ENCODE measurements at regions not wholly inside any gene's neighbourhood (a gene's known extent, or its start where the extent isn't known, plus 50 kb on each side); places are given as distances from the start of the nearest gene placed in this dataset.
A peak's percentile ranks its signal among the peaks of the same experiment; 100 is the strongest.
"Not testable (repeated sequence)": the region's sequence is repeated elsewhere in the genome, so short reads cannot be mapped to it uniquely, and the experiment has no call there.

DNA sequence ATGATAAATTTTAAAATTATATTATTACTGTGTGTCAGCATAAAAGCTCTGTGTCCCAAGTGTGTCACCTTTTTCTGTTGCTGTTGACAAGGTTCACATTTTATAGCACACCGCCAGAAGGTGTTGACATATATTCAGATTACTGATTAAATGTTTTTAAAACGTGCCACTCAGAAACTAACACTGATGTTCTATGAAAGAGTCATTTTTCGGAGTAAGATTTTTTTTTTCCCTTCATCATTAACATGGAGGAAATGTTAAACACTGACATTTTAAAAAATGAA is 197.5 kb downstream of the TM9SF2 start:
- no peak for DNase-seq (ENCODE audit: low spot score)

DNA sequence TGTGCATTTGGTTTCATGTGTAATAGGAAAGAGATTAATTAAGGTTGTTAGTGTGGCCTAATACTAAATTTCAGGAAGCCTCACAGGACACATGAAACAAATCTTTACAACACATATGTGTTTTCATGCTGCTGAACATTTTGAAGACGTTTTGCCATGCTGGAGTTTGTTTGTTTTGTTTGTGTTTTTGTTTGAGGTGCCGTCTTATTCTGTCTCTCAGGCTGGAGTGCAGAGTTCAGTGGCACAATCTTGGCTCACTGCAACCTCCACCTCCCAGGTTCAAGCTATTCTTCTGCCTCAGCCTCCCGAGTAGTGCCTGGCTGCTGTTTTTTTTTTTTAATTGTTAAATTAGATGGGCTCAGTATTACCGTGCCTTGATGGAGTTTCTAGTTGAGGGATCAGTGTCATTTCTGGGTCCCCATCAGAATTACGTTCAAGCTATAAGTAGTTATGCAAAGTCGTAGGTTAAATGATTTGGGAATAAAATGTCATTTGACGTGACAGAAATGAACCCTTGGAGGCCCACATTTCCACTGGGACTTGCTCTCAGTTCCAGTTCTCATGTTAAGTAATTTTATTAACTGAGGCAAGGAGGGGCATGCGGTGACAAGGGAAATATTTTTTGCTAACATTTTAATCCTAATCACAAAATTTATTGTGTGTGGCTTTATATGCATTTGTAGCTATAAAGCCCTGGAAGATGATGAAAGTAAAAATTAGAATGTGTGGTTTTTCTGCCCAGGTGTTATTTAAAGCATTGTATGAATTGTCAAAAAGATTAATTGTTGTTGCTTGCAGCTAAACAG is 196.9 kb downstream of the TM9SF2 start:
- no peak for DNase-seq (ENCODE audit: low spot score)

DNA sequence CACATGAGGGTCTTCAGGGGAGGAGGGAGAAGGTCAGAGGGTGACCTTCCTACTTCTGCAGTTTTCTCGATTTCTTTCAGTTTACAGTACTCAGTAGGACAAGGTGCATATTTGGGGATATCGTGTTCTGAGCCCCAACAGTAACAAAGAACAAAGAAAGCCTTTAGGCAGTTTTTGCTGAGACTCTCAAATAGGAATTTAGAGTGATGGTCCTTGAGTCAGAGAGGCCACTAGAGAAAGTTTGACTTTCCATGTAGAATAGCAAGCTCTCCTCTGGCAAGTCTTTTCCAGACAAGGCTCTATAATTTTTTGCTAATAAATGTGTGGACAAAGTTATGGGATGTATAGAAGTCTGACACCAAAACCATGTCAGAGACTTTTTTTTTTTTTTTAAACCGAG is 194.6 kb downstream of the TM9SF2 start:
- no peak for DNase-seq (ENCODE audit: low spot score)

DNA sequence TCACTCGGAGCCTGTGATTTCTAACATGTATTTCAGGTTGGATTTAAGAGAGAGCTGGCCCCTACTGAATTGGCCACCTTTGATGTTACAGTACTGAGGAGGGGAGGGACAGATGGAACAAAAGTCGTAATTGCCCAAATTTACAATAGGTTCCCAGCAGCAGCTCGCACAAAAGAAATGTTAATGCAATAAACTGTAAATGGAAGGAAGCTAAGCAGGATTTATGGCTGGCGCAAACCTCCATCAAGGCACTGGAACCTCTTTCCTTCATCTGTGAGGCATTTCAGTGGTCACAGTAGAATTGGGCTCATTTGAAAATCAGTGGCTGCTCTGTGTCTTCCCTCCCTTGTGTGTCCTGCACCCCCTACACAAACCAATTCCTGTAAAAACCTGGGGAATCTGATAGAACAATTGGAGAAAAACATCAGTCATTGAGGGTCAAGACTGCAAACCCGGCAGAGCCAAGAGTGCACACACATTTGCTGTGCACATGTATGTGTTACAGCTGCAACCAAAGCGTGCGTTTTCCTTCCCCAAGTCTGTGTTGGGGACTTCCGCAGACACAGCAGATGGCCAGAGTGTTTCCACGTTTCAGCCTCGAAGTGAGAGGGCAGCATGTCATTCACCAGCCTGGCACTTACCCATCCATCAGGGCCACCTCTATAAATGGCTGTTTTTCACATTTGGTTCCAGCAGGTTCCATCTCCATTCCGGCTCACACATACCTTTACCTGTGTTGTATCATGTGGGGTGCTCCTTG is 192.8 kb downstream of the TM9SF2 start:
- no peak for DNase-seq (ENCODE audit: low spot score)

DNA sequence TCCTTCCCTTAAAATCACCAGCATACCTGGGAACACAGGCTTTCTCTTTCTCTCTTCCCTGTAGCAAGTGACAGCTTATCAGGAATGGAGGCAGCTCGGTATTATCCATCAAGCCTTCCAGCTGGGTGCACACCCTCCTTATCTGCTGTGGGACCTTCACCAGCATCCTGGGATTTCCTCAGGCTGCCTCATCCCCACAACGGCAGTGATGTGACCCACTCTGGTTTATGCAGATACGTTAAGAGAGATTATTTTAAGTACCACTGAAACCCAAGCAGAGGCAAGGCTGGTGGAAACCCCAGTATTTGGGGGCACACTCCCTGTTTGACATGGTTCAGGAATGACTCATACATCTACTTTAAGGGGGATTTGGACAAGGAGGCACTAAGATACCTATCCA is 192.1 kb downstream of the TM9SF2 start:
- DNase-seq (ENCODE audit: low spot score) = no peak

DNA sequence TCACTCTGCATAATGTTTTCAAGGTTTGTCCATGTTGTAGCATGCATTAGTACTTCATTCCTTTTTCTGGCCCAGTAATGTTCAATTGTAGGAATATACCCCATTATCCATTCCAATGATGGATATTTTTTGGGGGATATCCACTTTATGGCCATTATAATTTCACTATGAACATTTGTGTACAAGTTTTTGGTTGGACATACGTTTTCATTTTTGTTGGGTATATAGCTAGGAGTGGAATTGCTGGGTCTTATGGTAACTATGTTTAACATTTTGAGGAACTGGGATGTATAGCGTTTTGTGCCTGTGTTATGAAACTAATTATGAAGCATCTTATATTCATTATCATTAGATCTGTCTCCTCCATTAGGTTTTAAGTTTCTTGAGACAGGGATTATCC is 191.6 kb downstream of the TM9SF2 start:
- DNase-seq (ENCODE audit: low spot score) = no peak

DNA sequence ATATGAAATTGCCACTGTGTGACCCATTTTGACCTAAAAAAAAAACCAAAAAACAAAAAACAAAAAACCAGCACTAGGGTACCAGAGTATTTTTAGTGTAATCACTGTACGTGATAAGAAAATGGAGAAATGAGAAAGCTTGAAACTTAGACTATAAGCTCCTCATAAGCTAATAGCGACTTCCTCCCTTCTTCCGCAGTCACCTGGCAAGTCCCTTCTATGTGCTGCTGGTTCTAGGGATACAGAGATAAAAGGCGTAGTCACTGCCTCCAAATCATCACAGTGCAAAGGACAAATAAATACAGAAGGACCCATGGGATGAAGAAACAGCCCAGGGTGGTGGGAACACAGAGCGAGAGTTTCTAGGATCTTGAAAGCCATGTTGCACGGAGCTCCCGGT is 190.3 kb downstream of the TM9SF2 start:
- DNase-seq (ENCODE audit: low spot score) = no peak

DNA sequence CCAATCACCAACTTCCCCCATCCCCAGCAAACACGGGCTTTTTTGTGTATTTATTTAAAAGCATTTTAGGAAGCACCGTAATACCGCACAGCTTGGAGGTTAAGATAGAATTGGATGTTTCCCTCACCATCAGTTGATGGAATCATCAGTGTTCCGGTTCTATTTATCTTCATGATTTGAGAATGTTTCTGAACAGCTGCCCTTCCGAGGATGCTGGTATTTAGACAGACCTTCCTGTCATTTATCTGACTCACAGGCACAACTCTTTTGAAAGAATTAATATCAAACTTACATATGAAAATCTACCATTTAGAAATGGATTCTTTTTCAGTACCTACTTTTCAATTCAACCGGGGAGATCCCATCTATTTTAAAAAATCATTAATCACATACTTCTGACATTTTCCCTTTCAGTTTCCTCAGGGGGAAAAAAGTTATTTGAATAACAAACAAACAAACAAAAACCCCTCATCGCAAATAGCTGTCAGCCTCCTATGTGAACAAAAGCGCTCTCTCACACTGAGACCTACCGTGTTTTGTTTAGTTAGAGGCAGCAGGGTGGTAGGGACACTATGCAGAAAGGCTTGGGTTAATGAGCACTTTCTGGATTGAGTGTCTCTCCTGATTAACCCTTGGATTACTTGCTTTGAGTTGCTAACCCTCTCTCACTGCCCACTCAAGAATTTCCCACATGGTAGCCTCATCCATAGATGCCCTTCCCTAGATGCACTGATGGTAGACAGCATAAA is 189.3 kb downstream of the TM9SF2 start:
- DNase-seq (ENCODE audit: low spot score) = no peak

DNA sequence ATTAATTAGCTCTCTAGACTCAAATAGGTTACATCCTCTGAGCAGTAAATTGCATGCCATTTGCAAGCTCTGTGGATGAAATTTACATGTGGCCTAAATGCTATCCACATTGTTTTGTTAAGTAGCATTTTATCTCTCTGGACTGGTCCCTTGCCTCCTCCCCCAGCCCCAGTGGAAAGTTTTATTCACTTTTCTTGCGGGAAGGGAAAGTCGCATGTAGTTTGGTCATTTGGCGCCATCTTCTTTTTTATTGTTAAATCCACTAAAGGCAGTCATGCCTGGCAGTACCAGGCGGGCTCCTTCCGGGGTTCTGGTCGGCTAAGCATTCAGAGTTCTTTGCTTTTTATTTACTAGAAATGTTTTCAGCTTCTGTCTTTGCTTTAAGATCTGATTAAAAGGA is 188.7 kb downstream of the TM9SF2 start:
- no peak for DNase-seq (ENCODE audit: low spot score)

DNA sequence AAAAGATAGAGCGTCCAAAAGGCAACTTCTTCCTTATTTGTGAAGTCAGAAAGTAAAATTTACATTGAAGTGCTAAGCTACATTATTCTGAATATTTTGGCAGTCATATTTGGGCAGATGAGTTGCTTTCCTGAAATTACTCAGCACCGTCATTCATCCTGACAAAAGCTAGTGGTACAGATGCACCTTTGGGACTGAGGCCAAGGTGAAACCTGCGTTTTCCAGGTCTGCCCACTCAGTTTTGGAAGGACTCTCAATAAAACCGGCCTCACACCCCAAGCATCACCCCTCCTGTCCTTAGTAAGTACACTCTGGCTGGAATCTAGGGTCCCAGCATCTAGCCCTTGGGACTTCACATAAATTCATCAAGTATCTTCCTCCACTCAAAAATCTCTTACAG is 187.5 kb downstream of the TM9SF2 start:
- DNase-seq (ENCODE audit: low spot score) = no peak

DNA sequence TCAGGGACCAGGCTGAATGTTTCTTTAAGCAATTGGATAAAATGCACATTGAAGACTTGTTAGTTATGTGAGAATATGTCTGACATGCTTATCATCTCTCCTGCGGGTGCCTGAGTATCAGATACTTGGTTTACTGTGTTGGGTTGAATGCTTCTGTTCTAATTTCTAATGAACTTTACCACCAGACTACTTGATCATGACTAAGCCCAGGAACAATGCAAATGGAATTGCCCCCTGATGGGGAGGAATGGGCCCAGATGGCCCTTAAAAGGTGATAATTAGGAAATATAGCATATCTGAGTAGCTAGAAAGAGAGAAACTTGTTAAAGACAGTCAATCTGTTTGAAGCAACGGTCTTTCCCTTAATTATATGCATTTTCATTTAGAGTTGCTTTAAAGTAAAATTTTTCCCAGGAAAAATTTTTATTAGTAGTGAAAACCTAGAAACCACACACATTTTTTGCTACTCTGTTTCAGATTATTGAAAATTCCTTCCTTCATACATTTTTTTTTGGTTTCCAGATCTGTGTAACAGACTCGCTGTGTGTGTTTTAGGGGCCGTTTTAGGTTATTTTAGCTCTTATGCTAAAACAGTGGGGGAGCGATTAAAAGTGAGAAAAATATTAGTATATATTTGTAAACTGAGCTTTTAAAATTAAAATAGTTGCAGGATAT is 186.6 kb downstream of the TM9SF2 start:
- no peak for DNase-seq (ENCODE audit: low spot score)

DNA sequence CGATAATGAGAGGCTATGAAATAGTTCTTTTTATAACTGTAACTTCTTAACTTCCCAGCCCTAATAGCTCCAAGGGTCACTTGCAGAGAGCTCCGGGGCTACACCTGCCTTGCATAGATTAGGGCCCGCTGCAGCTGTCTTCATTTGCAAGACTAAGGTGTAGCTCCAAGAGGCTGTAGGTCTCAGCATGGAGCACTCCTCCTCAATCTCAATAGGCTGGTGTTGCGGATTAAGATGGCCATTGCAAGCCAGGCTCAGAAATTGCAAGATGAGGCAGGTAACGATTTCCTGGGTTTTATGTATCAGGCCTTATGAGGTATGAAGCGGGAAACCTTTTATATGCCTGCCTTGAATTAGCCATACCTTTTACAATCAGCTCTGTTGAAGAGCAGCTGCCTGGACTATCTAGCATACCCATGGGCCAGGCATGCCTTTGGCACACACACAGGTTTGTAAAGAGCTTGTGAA is 185.7 kb downstream of the TM9SF2 start:
- no peak for DNase-seq (ENCODE audit: low spot score)

DNA sequence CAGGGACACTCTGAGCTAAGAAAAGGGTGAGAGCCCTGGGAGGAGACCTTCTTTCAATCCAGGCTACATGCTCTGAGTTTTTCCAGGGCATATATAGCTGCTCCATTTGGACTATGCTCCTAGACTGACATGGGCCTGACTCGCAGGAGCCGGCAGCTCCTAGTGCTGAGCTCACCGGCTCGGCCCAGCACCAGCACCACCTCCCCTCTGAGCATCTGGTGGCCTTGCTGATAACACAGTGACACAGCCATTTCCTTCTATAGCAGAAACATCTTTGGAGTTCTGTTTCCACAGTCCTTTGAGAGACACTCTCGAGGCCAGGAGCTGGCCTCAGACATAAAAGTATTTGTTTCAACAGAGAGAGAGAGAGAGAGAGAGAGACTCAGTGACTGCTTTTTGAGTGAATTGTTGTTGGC is 184.9 kb downstream of the TM9SF2 start:
- peak; percentile 14 for DNase-seq (ENCODE audit: low spot score)

DNA sequence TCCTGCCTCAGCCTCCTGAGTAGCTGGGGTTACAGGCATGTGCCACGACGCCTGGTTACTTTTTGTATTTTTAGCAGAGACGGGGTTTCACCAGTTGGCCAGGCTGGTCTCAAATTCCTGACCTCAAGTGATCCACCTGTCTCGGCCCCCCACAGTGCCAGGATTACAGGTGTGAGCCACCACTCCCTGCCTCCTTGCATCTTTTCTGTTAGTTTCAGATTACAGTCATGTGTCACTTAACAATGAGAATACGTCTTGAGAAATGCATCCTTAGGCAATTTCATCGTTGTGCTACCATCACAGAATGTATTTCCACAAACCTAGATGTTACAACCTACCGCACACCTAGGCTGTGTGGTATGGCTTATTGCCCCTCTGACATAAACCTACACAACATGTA is 180.4 kb downstream of the TM9SF2 start:
- DNase-seq (ENCODE audit: low spot score) = no peak

DNA sequence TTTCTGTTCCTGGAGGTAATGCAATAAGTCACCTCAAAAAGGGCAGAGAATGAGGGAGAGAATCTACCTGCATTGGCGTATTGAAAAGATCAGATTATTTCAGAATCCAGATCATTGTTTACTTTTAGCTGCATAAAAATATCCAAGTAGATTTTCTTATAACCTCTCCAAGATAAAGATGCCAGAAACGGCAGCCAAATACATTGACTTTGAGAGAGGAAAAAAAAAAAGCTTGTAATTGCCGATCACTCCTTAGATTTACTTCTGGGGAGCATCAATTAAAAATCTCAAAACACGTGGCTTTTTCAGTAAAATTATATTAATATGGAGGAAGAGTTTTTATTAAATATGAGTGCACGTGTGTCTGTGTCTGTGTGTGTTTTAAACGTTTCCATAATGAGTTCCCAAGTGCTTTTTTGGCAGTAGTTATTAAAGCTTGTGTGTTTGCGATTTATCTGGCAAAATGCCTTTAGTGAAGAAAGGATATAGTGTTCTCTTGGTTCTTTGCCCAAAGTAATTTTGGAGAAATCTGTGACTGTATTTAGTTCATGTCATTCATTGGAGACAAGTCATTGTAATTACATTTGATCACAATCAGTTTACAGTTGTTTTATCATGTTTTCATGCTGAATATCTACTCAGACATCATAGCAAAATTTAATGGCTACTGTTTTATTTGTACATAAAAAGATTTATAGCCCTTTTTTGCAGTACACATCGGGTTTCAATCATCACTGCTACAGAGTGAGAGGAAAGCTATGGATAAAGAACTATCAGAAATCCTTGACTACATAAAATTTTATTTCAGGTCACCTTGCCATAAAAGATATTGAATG is 176.1 kb downstream of the TM9SF2 start:
- no peak for DNase-seq (ENCODE audit: low spot score)

DNA sequence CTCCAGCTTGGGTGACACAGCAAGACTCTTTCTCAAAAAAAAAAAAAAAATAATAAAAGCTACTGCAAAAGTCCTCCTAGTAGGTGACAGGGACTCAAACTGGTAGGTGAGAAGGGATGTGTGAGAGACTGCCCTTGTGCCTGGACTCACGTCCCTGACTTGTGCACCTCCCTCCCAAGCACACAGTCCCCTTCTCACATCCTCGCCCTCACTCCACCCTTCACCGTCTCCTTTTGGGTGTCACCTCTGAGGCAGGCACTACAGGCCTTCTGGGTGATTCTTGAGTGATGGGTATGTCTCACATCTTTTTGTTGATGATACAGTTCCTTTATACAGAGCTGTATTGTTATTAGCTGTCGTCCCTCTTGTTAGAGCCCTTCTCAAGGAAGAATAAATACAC is 170.5 kb downstream of the TM9SF2 start:
- DNase-seq (ENCODE audit: low spot score) = no peak

DNA sequence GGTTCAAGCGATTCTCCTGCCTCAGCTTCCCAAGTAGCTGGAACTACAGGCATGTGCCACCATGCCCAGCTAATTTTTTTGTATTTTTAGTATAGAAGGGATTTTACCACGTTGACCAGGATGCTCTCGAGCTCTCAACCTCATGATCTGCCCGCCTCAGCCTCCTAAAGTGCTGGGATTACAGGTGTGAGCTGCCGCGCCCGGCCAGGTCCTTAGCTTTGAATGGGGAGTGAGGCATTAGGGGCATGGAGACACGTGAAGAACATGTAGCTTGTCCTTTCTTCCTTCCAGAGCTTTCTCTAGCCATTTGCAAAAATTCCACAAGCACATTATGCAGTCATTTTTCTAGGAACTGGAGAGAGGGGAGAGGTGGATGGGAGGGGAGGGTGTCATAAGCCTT is 167.8 kb downstream of the TM9SF2 start:
- not testable (repeated sequence) for DNase-seq (ENCODE audit: low spot score)

DNA sequence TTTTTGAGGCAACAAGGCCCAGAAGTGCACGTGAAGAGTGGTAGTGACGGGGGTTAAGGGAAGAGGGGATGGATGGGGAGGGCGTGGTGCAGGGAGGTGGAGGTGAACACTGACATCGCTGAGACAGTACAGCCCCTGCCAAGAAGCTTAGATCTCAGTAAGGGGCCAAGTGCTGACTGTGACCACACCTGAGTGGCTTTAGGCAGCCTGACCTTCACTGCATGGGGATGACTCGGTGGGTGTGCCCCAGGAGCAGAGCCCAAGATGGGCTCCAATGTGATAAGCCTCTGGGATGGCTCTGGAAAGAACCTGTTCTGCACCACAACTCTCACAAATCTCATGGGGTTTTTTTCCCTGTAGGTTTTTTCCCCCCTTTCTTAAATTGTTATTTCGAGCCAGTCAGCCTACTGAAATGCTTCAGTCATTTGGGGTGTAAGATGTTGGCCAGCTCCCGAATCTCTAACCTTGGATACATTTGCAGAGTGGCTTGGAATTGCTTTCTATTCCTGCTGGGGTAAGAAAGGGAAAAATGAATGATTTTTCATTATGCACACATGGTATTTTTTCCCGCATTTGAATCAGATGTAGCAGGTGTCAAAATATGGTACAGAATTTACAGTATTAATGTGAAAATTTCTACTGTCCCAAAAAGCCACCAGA is 165.0 kb downstream of the TM9SF2 start:
- DNase-seq (ENCODE audit: low spot score) = no peak

DNA sequence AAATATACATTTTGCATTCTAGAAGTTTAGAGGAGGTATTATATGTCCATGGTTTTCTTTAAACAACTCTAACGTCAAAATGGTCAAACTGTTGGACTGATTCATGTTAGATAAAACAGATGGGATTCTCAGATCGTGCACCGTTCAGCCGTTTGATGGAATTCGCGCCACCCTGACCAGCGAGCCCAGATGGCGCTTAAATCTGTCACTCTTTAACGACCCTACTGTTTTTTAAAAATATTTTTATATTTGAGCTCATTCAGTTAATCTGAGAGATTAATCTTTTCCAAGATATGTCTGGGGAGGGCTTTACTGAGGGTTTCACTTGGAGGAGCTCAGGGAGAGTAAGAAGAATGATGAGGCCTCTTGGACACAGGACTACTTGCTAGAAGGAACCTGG is 164.4 kb downstream of the TM9SF2 start:
- no peak for DNase-seq (ENCODE audit: low spot score)

DNA sequence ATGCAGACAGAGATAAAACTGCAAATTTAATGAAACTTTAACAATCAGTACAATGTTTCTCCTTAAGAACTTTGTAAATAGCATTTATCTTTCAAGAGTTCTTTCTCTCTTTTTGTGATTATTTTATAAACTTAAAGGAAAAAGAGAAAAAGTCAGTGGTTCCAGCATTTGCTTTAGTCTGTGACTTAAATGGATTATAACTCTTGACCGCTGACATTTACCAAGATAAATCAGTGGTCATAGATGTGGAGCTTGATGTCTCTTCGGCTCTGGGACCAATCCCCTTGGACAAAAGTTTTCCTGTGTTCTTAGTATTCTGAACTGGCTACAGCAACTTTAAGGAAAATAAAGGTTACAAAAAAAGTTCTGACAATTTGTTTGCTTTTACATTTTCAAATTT is 162.6 kb downstream of the TM9SF2 start:
- DNase-seq (ENCODE audit: low spot score) = no peak

Measured in hepatic stellate cell (primary cell).